GM19035 (cell line): ENCODE measurements at regions not wholly inside any gene's neighbourhood (a gene's known extent, or its start where the extent isn't known, plus 50 kb on each side); places are given as distances from the start of the nearest gene placed in this dataset.
"Not testable (repeated sequence)": the region's sequence is repeated elsewhere in the genome, so short reads cannot be mapped to it uniquely, and the experiment has no call there.

ENCODE experiments used
- ATAC-seq: cut with Tn5 transposase; IDR thresholded peaks from one replicate; pipeline ENCODE4 v1.9.1; 2021; ENCODE audit not compliant: unreplicated experiment

GRCh38 chr3:197372047-197372661 is 73.7 kb upstream of the DLG1 start:
- no peak for ATAC-seq

GRCh38 chr3:197371591-197372046 is 73.2 kb upstream of the DLG1 start:
- no peak for ATAC-seq

- no peak for ATAC-seq
Measured at GRCh38 chr3:197369545-197369944, 71.1 kb upstream of the DLG1 start.

- ATAC-seq = no peak
Measured at GRCh38 chr3:197368821-197369220, 70.4 kb upstream of the DLG1 start.

- ATAC-seq = no peak
Measured at GRCh38 chr3:197368330-197368729, 69.9 kb upstream of the DLG1 start.

- ATAC-seq = no peak
Measured at GRCh38 chr3:197367081-197367780, 68.8 kb upstream of the DLG1 start.

- ATAC-seq = no peak
Measured at GRCh38 chr3:197366301-197367044, 68.1 kb upstream of the DLG1 start.

- no peak for ATAC-seq
Measured at GRCh38 chr3:197365586-197365985, 67.2 kb upstream of the DLG1 start.

GRCh38 chr3:197364410-197365071 is 66.1 kb upstream of the DLG1 start:
- ATAC-seq = no peak

GRCh38 chr3:197363553-197364409 is 65.4 kb upstream of the DLG1 start:
- ATAC-seq = no peak

GRCh38 chr3:197362081-197362480 is 63.7 kb upstream of the DLG1 start:
- ATAC-seq = no peak

GRCh38 chr3:197360095-197360494 is 61.7 kb upstream of the DLG1 start:
- ATAC-seq = not testable (repeated sequence)

GRCh38 chr3:197359476-197359875 is 61.1 kb upstream of the DLG1 start:
- not testable (repeated sequence) for ATAC-seq

- ATAC-seq = no peak
Measured at GRCh38 chr3:197356741-197357140, 58.3 kb upstream of the DLG1 start.

GRCh38 chr3:197356275-197356674 is 57.9 kb upstream of the DLG1 start:
- no peak for ATAC-seq

GRCh38 chr3:197355713-197356112 is 57.3 kb upstream of the DLG1 start:
- ATAC-seq = no peak

GRCh38 chr3:197354568-197355001 is 56.2 kb upstream of the DLG1 start:
- ATAC-seq = no peak

- no peak for ATAC-seq
Measured at GRCh38 chr3:197353867-197354567, 55.6 kb upstream of the DLG1 start.

- no peak for ATAC-seq
Measured at GRCh38 chr3:197353001-197353866, 54.8 kb upstream of the DLG1 start.
